Liver (tissue), 3 donors: ENCODE measurements at regions not wholly inside any gene's neighbourhood (a gene's known extent, or its start where the extent isn't known, plus 50 kb on each side); places are given as distances from the start of the nearest gene placed in this dataset.

ENCODE experiments used
- CTCF ChIP-seq: fragments of 150-350 bp; IDR thresholded peaks from 2 replicates; pipeline ENCODE4 v1.5.1; 2017; ENCODE audit warnings: improper control_type of control experiment, low read depth, low read length; ENCODE audit not compliant: missing input control
- FOXA1 ChIP-seq: IDR thresholded peaks from 2 replicates; pipeline ENCODE4 v1.6.1; 2016; ENCODE audit warnings: antibody characterized with exemption
- JUND ChIP-seq, 2 donors: IDR thresholded peaks; 2 replicates each; pipeline ENCODE4 v1.6.1; 2016; ENCODE audit warnings: antibody characterized with exemption in 2 of 2
- NR2F2 ChIP-seq: IDR thresholded peaks from 2 replicates; pipeline ENCODE4 v1.6.1; 2016; ENCODE audit warnings: antibody characterized with exemption
- SP1 ChIP-seq: IDR thresholded peaks from 2 replicates; pipeline ENCODE4 v1.6.1; 2018; ENCODE audit warnings: antibody characterized with exemption, mild to moderate bottlenecking
- TAF1 ChIP-seq: conservative IDR thresholded peaks from 2 replicates; pipeline ENCODE4 v1.6.1; 2016; ENCODE audit warnings: antibody characterized with exemption, mild to moderate bottlenecking
- YY1 ChIP-seq: IDR thresholded peaks from 2 replicates; pipeline ENCODE4 v1.6.1; 2016; ENCODE audit warnings: antibody characterized with exemption, mild to moderate bottlenecking
- ZBTB33 ChIP-seq: IDR thresholded peaks from 2 replicates; pipeline ENCODE4 v1.6.1; 2016; ENCODE audit warnings: antibody characterized with exemption
- TF ChIP-seq, protein P1 (sequence below): IDR thresholded peaks from 2 replicates; pipeline ENCODE4 v1.6.1; 2016; ENCODE audit warnings: antibody characterized with exemption
- donor health status: healthy.
- donor health status: healthy.

DNA sequence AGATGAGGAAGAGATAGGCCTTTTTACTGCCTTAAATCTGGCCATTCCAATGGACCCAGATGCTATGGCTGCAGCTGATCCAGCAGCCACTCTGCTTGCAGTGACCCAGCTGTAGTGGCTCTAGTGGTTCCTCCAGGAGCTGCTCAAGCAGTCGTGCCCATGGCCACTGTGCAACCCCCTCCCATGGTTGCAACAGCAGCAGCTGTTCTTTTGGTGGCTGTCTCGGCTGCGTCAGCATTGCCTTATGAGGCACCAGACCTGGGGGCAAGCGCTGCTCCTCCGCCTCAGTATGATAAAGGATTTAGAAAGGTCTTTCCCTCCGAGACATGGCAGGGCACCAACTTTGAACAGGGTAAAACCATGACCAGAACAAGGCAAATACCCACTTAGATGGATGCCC, 384.9 kb upstream of the DCC start:
- TF ChIP-seq FOXA1, result no peak
- no peak for TF ChIP-seq YY1
- no peak for TF ChIP-seq CTCF
- TF ChIP-seq JUND (IDR thresholded peaks at IDR 0.05), result no peak
- TF ChIP-seq SP1, result no peak
- no peak for TF ChIP-seq TAF1
- TF ChIP-seq NR2F2, result no peak
- TF ChIP-seq, protein P1, sequence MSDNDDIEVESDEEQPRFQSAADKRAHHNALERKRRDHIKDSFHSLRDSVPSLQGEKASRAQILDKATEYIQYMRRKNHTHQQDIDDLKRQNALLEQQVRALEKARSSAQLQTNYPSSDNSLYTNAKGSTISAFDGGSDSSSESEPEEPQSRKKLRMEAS, result no peak
- no peak for TF ChIP-seq ZBTB33
